Neural crest cell (in vitro differentiated cells): ENCODE measurements at regions not wholly inside any gene's neighbourhood (a gene's known extent, or its start where the extent isn't known, plus 50 kb on each side); places are given as distances from the start of the nearest gene placed in this dataset.

ENCODE experiments used
- DNase-seq: peaks from one replicate; pipeline ENCODE4 v3.0.0; 2021; ENCODE audit warnings: low read depth, mixed read lengths, low spot score
- H3K27ac Mint-ChIP-seq: one replicate; pipeline ENCODE4 v1.8.0; 2021; ENCODE audit warnings: mild to moderate bottlenecking, mixed read lengths; ENCODE audit not compliant: unreplicated experiment
- H3K27me3 Mint-ChIP-seq: 2 replicates; pipeline ENCODE4 v1.8.0; 2021; ENCODE audit warnings: low read depth, mild to moderate bottlenecking, mixed read lengths
- H3K36me3 Mint-ChIP-seq: 2 replicates; pipeline ENCODE4 v1.8.0; 2021; ENCODE audit warnings: low read depth, mild to moderate bottlenecking, mixed read lengths
- H3K4me1 Mint-ChIP-seq: 2 replicates; pipeline ENCODE4 v1.8.0; 2021; ENCODE audit warnings: mixed read lengths
- H3K4me3 Mint-ChIP-seq: one replicate; pipeline ENCODE4 v1.8.0; 2021; ENCODE audit warnings: mild to moderate bottlenecking, mixed read lengths
- H3K9me3 Mint-ChIP-seq: 2 replicates; pipeline ENCODE4 v1.8.0; 2021; ENCODE audit warnings: mixed read lengths
- TF ChIP-seq, protein P1 (sequence below): fragments of 200-600 bp; sonication (generic); conservative IDR thresholded peaks from 2 replicates; pipeline ENCODE4 v1.5.0; 2021; ENCODE audit warnings: antibody characterized with exemption, mild to moderate bottlenecking

DNA sequence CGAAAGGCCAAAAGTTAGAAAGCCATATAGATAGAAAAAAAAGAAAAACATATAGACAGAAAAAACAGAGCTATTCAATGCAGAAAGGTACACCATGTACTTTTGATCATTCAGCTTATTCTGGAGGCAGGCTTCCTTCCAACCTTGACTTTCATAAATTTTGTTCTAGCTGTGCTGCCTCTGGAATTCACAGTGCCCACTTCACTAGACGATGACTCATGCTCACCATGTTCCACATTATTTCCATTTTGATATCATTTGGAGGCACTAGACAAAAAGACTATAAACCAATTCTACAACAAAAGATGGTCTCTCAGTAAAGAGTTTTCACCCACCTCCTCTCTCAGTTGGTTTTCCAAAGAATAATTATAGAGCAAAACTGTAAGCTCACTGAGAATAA lies 229.0 kb upstream of the IPO5 start:
- Mint-ChIP-seq H3K27ac (no peak overlapping the region), H3K27me3 (no peaks in the 10 kb centered on the region)

DNA sequence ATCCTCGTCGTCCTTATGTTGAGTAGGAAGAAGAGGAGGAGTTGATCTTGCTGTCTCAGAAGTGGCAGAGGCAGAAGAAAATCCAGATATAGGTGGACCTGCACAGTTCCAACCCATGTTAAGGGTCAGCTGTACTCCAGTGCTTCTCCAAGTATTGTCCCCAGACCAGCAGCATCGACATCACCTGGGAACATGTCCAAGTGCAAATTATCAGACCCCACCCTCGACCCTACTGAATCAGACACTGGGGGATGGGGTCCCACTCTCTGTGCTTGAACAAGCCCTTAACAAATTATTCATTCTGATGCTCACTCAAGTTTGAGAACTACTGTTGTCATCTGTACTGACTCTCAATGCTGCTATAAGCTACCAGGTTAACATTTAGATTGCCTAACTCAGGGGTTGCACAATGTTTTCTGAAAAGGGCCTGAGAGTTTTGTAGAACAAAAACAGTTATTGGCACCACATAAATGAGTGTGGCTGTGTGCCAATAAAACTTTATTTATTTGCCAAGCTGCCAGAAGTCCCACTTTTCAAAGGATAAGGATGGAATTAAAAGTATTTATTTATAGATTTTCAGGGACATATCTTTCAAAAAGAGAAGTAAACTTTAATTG lies 226.7 kb upstream of the IPO5 start:
- H3K9me3 Mint-ChIP-seq = no peaks in the 10 kb centered on the region
- H3K27ac Mint-ChIP-seq = no peak overlapping the region
- no peak overlapping the region for H3K4me3 Mint-ChIP-seq
- no peaks in the 10 kb centered on the region for H3K36me3 Mint-ChIP-seq
- TF ChIP-seq, protein P1, sequence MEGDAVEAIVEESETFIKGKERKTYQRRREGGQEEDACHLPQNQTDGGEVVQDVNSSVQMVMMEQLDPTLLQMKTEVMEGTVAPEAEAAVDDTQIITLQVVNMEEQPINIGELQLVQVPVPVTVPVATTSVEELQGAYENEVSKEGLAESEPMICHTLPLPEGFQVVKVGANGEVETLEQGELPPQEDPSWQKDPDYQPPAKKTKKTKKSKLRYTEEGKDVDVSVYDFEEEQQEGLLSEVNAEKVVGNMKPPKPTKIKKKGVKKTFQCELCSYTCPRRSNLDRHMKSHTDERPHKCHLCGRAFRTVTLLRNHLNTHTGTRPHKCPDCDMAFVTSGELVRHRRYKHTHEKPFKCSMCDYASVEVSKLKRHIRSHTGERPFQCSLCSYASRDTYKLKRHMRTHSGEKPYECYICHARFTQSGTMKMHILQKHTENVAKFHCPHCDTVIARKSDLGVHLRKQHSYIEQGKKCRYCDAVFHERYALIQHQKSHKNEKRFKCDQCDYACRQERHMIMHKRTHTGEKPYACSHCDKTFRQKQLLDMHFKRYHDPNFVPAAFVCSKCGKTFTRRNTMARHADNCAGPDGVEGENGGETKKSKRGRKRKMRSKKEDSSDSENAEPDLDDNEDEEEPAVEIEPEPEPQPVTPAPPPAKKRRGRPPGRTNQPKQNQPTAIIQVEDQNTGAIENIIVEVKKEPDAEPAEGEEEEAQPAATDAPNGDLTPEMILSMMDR = no peak
- no peak for DNase-seq
- H3K4me1 Mint-ChIP-seq = no peaks in the 10 kb centered on the region
- no peaks in the 10 kb centered on the region for H3K27me3 Mint-ChIP-seq

More for the DNA sequence above, 229.0 kb upstream of the IPO5 start:
- Mint-ChIP-seq H3K36me3 (no peaks in the 10 kb centered on the region), H3K4me1 (no peaks in the 10 kb centered on the region), H3K4me3 (no peak overlapping the region), H3K9me3 (no peaks in the 10 kb centered on the region)
- DNase-seq = no peak
- TF ChIP-seq, protein P1 = no peak

DNA sequence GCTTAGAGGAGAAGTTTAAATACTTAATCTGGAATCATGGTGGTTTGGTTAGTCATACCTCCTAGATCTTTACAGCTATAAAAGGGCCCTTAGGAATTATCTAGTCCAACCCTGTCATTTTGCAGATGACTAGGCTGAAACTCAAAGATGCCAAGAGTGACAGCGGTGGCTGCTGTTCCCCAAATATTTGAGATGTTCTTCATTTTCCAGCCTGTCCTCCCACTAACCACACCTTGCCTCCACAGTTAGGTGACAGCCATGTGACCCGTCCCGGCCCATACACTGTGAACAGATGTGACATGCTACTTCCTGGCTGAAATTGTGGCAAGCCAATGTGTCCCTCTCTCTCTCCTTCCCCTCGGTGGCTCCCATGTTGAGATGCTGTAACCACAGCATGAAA lies 225.5 kb upstream of the IPO5 start:
- H3K27me3 Mint-ChIP-seq = no peaks in the 10 kb centered on the region
- no peaks in the 10 kb centered on the region for H3K36me3 Mint-ChIP-seq

DNA sequence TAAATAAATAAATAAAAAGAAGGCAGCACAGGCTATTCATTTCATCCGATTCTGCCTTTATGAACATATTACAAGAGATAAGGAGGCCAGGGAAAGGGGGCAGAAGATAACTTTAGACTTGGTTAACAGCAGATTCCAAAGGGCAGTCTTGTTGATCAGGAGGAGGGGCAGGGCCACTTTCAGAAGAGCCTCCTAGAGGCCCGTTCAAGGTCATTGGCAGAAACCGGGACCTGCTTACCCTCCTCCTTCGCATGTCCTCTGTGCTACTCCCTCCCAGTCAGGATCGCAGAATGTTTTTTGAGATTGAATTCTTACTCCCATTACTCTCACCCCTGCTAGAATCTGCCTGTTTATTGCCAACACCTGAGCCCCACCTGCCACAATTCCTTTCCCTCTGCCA lies 217.0 kb upstream of the IPO5 start:
- Mint-ChIP-seq H3K27ac (no peak overlapping the region), H3K4me1 (no peaks in the 10 kb centered on the region), H3K27me3 (no peaks in the 10 kb centered on the region), H3K4me3 (no peak overlapping the region), H3K36me3 (no peaks in the 10 kb centered on the region), H3K9me3 (no peaks in the 10 kb centered on the region)
- TF ChIP-seq, protein P1 = no peak
- no peak for DNase-seq

More for the DNA sequence above, 225.5 kb upstream of the IPO5 start:
- H3K4me3 Mint-ChIP-seq = no peak overlapping the region
- no peaks in the 10 kb centered on the region for H3K9me3 Mint-ChIP-seq
- H3K27ac Mint-ChIP-seq = no peak overlapping the region
- no peak for DNase-seq
- TF ChIP-seq, protein P1 = no peak
- no peaks in the 10 kb centered on the region for H3K4me1 Mint-ChIP-seq

DNA sequence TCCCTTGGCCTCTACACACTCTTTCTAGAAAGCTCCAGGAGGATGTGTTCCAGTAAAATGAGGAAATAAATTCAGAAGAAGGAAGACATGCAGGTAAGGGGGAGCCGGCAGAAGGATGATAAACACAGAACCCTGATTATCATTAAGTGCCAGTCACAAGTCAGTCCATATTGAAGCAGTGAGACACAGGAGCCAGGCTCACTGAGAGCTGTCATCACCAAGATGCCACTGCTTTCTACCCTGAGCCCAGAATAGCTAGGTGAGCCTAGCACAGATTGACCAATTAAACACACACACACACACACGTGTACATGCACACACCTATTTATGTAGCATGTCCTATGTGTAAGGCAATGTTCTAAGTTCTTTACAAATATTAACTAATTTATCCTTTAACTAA lies 211.4 kb upstream of the IPO5 start:
- H3K4me1 Mint-ChIP-seq = no peaks in the 10 kb centered on the region
- no peak overlapping the region for H3K4me3 Mint-ChIP-seq
- no peak for DNase-seq
- no peaks in the 10 kb centered on the region for H3K27me3 Mint-ChIP-seq
- no peaks in the 10 kb centered on the region for H3K36me3 Mint-ChIP-seq
- H3K27ac Mint-ChIP-seq = no peak overlapping the region
- no peaks in the 10 kb centered on the region for H3K9me3 Mint-ChIP-seq
- TF ChIP-seq, protein P1 = no peak
